Stimulated activated CD4-positive, alpha-beta T cell treated with anti-CD3 and anti-CD28 coated beads, Interleukin-4, amount 100 ng/mL, for 24 hours (primary cell): ENCODE measurements at regions not wholly inside any gene's neighbourhood (a gene's known extent, or its start where the extent isn't known, plus 50 kb on each side); places are given as distances from the start of the nearest gene placed in this dataset.
A peak's percentile ranks its signal among the peaks of the same experiment; 100 is the strongest.
"Not testable (repeated sequence)": the region's sequence is repeated elsewhere in the genome, so short reads cannot be mapped to it uniquely, and the experiment has no call there.

Experiments used
- DNase-seq: peaks from one replicate; pipeline ENCODE4 v3.0.0-alpha.2; 2020

DNA sequence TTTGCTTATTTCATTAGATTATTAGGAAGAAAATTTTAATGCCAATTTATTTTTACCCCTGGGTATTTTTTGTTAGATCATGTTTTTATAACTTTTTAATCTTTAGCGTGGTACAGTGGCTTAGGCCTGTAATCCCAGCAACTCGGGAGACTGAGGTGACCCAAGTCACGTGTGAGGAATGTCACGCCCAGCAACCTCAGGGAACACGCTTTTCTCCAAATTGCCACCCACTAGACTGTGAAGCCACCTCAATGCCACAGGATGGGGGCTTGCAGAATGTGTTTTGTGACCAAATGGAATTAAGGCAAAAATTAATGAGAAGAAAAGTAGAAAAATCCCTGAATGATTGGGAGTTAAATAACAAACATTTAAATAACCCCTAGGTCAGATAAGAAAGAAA lies 141.8 kb downstream of the LAT start:
- no peak for DNase-seq

GRCh38 chr16:29126057-29126494 lies 141.2 kb downstream of the LAT start:
- no peak for DNase-seq

GRCh38 chr16:29124828-29125227 lies 140.0 kb downstream of the LAT start:
- DNase-seq, result no peak

DNA sequence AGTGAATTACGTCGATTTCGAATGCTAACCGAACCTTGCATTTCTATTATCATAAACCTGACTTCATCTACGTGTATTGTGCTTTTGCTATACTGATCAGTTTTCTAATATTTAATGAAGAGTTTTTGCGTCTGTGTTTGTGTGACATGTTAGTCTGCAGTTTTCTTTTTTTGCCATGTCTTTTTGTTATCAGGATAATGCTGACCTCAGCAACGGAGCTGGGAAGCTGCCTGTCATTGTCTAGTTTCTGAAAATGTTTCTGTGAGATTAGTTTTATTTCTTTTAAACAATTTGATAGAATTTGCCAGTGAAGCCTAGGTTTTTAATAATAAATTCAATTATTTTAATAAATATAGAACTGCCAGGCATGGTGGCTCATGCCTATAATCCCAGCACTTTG lies 139.3 kb downstream of the LAT start:
- not testable (repeated sequence) for DNase-seq

DNA sequence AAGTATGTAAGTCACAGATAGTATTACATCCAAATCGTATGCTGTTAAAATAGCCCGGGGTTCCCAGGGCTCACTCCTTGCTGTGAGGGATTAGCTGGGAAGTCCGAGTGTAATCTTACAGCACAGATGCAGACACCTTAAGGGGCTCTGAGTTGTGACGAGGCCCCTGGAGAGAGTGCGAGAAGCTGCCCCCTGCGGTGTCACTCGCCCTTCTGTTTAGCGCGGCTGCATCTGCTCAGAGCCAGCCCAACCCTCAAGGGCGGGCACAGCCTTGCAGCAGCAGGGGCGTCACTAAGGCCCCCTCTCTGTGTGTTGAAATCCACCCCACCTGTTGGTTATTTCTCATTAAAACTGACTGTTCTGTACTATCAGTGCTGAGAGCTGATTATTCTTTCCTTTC lies 135.8 kb downstream of the LAT start:
- DNase-seq, result not testable (repeated sequence)

DNA sequence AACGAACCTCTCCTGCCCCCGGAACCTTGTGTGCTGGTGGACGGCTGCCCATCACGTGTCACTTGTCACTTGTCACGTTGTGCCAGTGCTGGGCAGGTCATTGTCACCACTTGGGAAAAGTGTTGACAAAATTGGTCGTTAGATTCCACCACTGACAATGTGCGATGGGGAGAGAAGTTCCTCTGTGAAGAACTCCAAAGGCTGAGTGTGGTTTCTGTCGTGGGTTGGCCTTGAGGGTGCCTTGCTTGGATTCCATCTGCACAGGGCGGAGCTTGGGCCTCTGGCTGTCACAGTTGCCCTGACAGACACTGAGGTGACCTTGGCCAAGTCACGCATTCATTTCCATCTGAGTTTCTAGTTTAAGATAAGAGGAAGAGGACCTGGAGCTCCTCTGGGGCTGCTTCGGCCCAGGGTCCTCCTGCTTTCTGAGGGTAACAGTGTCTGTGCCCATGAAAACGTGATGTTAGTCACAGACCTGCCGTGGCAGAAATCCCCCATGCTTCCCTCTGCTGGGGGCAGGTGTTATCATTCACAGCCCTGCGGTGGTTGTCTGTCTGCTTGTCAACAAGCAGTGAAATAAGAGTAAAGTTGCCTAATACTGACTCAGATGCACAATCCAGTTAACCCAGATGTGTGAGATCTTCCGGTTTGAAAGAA lies 133.6 kb downstream of the LAT start:
- not testable (repeated sequence) for DNase-seq

GRCh38 chr16:29117631-29118030 lies 132.8 kb downstream of the LAT start:
- no peak for DNase-seq

DNA sequence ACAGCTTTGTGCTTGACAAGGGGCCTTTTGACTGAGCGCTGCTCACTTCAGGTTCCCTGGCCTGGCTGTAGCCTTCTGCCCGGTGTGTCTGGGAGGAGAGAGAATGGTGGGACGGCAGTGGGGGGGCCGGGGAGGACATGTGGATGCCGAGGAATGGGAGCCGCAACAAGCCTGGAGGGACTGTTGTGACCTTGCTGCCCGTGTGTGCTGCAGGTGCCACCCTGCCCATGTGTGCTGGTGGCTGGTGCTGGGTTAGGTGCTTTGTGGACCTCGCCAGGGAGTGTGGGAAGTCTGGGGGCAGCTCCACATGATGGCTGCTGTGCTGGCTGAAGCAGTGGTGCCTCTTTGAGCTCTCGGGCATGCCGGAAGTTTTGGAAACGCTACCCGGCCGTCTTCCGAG lies 132.1 kb downstream of the LAT start:
- no peak for DNase-seq

DNA sequence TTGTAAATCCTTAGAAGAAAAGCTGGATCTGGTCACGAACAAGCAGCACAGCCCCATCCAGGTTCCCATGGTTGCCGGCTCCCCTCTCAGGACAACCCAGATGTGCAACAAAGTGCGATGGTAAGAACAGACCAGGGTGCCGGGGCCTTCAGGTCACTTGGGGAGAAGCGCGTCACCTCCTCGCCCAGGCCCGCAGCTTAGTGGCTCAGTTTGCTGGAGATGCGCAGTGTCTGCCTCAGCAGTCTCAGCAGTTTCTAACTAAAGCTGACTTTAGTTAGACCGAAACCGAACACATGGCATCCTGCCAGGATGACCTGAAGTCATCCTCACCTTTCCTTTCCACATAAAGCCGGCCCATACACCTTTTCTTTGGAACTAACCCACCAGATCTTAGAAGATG lies 131.4 kb downstream of the LAT start:
- not testable (repeated sequence) for DNase-seq

DNA sequence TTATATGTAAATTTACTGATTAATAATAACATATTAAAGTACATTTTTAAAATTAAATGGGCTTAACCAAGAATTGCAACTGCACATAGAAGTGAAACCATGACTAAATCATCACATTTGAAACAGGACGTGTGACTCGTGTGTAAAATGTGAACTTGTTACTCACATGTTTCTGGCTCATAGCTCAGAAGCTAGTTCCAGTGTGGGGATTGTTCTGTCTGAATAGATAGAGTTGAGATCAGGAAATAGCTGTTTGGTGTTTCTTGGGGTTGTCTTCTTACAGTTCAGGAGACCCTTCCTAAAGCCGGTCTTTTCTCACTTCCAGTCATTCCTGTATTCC lies 130.9 kb downstream of the LAT start:
- peak; percentile 31 for DNase-seq

GRCh38 chr16:29114989-29115801 lies 130.3 kb downstream of the LAT start:
- DNase-seq, result peak; percentile 58

- no peak for DNase-seq
Observed at GRCh38 chr16:29114574-29114973, 129.7 kb downstream of the LAT start.

- DNase-seq, result not testable (repeated sequence)
Observed at GRCh38 chr16:29113446-29113845, 128.6 kb downstream of the LAT start.

DNA sequence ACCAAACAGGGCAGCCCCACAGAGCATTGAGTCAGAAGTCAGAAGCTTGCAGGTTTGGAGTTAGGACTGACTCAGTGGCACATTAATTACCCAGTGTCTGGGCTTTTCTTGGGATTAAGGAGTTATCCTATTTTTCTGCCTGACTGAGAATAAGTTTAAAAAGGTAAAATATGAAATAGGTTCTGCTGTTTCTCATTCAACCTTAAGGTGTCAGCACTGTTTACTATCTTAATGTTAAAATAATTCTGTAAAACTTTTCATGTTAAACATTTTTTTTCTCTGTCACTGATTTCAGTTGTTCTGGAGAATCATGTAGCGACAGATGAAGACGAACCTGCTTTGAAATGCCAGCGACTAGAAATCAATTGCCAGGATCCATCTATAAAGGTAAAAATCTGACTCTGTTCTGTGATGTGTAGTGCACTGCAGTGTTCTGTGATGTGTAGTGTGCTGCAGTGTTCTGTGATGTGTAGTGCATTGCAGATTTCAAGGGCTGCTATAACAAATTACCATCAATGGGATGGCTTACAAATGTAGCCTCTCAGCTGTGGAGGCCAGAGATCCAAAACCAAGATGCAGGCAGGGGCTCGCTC lies 128.0 kb downstream of the LAT start:
- no peak for DNase-seq

DNA sequence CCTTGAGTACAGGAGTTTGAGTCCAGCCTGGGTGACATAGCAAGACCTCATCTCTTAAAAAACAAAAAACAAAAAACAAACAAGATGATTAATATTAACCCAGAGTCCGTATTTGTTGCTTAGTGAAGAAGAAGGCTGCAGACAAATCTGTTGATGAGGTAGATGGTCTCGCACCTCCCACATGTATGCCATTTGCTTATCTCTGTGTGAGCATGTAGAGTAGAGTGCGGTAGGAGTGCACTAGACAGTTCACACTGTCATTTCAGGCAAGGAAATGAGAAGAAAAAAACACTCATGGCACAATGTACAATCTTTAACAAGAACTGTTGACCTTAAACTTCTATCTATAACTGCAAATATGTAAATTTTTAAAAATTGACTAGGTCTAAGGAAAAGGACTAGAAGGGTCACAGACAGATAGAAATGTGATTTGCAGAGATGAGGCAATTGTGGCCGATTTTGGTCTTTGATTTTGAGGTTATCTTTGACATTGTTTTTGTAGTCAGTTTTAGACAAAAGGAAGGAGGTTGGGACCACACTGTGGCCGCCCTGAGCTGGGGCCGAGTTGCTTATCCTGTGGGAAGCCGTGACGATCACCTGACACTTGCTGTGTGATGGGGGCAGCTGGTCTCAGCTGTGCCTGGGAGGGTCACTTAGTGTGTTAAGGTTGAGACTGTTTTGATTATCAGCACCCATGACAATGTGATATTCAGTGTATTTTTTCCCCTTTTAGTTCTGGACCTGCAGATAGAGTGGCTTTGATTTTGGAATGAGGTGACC lies 127.2 kb downstream of the LAT start:
- not testable (repeated sequence) for DNase-seq

DNA sequence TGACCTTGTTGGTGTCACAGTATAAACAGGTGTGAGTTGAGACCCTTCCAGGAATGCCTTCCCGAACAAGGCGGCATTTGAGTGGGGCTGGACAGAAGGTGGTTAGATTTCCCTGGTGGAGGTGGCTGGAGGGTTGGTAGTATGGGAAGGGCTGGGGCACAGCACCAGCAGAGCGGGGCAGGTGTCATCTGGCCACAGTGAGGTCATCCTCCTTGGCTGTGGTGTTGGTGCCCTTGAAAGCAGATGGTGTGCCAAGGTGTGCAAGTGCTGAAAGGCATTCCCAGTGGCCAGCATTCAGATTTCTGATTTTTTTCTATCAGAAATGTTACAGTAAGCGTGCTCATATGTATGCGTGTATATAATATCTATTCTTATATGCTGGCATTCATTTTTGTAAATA lies 126.6 kb downstream of the LAT start:
- no peak for DNase-seq

- DNase-seq, result not testable (repeated sequence)
Observed at GRCh38 chr16:29108625-29109169, 123.8 kb downstream of the LAT start.

- no peak for DNase-seq
Observed at GRCh38 chr16:29107299-29107698, 122.4 kb downstream of the LAT start.

GRCh38 chr16:29106259-29106908 lies 121.5 kb downstream of the LAT start:
- not testable (repeated sequence) for DNase-seq

DNA sequence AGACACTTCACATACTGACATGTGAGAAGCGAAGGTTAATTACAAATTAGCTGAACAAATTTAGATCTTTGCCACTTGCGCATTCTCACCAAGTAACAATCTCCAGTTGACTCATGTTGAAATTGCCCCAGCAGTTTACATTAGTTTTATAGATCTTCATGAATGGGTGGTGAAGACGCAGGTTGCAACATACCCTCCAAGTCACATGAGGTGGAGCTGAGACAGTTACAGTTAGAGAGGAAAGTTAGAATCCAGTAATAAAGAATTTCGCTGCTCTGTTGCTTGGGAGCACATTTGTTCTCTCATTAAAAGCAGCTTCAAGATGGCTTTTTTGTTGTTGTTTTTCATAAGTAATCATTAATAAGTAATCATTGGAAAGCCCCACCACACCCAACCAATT lies 119.7 kb downstream of the LAT start:
- DNase-seq, result not testable (repeated sequence)

GRCh38 chr16:29097965-29098364 lies 113.1 kb downstream of the LAT start:
- DNase-seq, result not testable (repeated sequence)
